ENCODE measurements at regions not wholly inside any gene's neighbourhood (a gene's known extent, or its start where the extent isn't known, plus 50 kb on each side); places are given as distances from the start of the nearest gene placed in this dataset.

GRCh38 chr16:82499302-82499701 lies 127.5 kb upstream of the CDH13 start:
- no peak for TF ChIP-seq POLR2A (IDR thresholded peaks at IDR 0.05)
- no peak for TF ChIP-seq POLR2AphosphoS5 (IDR thresholded peaks at IDR 0.05)

Data from prostate gland (tissue), 1 donor.